ENCODE measurements at regions not wholly inside any gene's neighbourhood (a gene's known extent, or its start where the extent isn't known, plus 50 kb on each side); places are given as distances from the start of the nearest gene placed in this dataset.
"Not testable (repeated sequence)": the region's sequence is repeated elsewhere in the genome, so short reads cannot be mapped to it uniquely, and the experiment has no call there.

DNA sequence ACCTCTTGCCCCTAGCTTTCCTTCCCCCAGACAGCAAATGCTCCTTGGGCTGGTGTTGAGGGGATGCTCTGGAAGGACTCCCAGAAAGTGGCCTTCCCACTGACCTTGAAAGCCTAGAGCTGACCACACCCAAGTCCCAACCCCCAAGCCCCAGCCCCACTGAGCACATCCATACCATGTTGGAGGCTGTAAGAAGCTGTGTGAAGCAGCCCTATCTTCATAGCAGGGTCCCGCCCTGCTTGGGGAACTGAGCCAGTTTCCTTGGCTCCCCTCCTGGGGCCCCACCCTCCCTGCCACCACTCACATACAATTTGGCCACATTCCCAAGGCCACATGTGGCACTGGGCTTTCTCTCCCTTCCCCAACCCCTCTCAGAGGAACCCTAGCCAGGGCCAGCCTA, 72.3 kb upstream of the CACUL1 start:
- H3K9me3 ChIP-seq, result no peaks in the 10 kb centered on the region
- peaks cover 0 to 2% of the 10 kb centered on the region in 2 donors for H3K4me1 ChIP-seq
- intact Hi-C loops (cut with DNase I), result no loop called here
- no peak for DNase-seq
- H3K27me3 ChIP-seq, result no peaks in the 10 kb centered on the region
- no peaks in the 10 kb centered on the region for H3K36me3 ChIP-seq
- H3K27ac ChIP-seq, result no peak overlapping the region
- no peak for TF ChIP-seq POLR2A (IDR thresholded peaks at IDR 0.05)
- TF ChIP-seq, protein P1, sequence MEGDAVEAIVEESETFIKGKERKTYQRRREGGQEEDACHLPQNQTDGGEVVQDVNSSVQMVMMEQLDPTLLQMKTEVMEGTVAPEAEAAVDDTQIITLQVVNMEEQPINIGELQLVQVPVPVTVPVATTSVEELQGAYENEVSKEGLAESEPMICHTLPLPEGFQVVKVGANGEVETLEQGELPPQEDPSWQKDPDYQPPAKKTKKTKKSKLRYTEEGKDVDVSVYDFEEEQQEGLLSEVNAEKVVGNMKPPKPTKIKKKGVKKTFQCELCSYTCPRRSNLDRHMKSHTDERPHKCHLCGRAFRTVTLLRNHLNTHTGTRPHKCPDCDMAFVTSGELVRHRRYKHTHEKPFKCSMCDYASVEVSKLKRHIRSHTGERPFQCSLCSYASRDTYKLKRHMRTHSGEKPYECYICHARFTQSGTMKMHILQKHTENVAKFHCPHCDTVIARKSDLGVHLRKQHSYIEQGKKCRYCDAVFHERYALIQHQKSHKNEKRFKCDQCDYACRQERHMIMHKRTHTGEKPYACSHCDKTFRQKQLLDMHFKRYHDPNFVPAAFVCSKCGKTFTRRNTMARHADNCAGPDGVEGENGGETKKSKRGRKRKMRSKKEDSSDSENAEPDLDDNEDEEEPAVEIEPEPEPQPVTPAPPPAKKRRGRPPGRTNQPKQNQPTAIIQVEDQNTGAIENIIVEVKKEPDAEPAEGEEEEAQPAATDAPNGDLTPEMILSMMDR (IDR thresholded peaks at IDR 0.05), result no peak
- WGBS, 2 donors, result 20 to 100% methylated on average over 1 of the region's 1 CpG
- H3K4me3 ChIP-seq (replicated peaks in 1 of 3), result no peak overlapping the region

DNA sequence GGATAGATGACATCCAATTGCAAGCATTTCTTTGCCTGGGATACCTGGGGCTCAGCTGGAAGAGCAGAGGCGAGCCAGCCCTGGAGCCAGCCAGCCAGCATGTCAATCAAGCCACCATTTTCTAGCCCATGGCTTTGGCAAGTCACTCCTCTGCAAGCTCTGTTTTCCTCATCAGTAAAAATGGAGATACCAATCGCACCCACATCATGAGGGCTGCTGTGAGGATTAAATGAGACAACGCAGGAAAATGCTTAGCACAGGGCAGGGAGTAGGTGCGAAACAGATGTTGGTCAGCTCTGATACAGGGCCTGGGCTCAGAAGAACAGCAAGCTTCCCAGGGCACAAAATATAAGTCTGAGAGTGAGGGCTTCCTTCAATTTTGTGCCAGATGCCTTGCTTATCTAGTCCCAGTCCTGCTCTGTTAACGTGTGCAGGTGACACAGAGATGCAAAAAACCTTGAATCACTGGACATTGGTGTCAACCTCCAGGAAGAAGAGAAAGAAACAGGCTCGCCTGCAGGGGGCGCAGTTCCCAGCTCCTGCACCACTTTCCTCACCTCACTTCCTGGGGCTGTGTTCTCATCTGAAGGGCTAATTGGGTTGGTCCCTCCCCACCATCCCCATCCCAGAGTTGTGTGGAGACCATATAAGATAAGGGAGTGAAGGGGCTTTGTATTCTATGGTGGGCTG, 72.8 kb upstream of the CACUL1 start:
- Histone ChIP-seq H3K36me3 (no peaks in the 10 kb centered on the region), H3K27me3 (no peaks in the 10 kb centered on the region), H3K27ac (no peak overlapping the region), H3K4me3 (replicated peaks in 1 of 3) (no peak overlapping the region), H3K9me3 (no peaks in the 10 kb centered on the region), H3K4me1 (peaks cover 0 to 6% of the 10 kb centered on the region in 2 donors)
- DNase-seq, result no peak
- no peak for TF ChIP-seq POLR2A (IDR thresholded peaks at IDR 0.05)
- TF ChIP-seq, protein P1 (IDR thresholded peaks at IDR 0.05), result no peak
- WGBS, 2 donors, result 90 to 92% methylated on average over 7 of the region's 7 CpGs
- intact Hi-C loops (cut with DNase I), result no loop called here

DNA sequence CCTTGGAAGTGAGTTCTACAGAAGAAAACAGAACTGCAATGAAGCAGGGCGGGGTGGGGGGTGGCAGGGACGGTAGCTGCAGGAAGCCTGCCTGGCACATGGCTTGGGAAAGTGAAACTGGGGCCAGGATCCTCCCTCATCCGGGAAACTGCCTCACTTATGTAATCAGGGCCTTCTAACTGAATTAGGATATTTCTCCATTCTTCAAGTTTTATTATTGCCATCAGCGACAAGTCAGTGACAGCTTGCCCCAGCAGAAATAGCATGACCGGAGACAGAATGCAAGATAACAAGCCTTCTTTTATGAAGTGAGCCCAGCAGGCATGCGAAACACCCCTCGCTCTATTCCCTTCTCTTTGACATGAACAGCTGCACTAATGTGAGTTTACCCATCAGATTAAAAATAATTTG, 77.5 kb upstream of the CACUL1 start:
- peaks cover 0 to 16% of the 10 kb centered on the region in 2 donors for H3K4me1 ChIP-seq
- 62 to 65% methylated on average over 7 of the region's 7 CpGs for WGBS, 2 donors
- TF ChIP-seq, protein P1 (IDR thresholded peaks at IDR 0.05), result no peak
- no peak for TF ChIP-seq POLR2A (IDR thresholded peaks at IDR 0.05)
- no peaks in the 10 kb centered on the region for H3K36me3 ChIP-seq
- peak; percentile 33 to 46 for DNase-seq
- H3K4me3 ChIP-seq (replicated peaks in 1 of 3), result no peak overlapping the region
- H3K9me3 ChIP-seq, result no peaks in the 10 kb centered on the region
- intact Hi-C loops (cut with DNase I), result no loop called here
- no peaks in the 10 kb centered on the region for H3K27me3 ChIP-seq
- H3K27ac ChIP-seq, result no peak overlapping the region

DNA sequence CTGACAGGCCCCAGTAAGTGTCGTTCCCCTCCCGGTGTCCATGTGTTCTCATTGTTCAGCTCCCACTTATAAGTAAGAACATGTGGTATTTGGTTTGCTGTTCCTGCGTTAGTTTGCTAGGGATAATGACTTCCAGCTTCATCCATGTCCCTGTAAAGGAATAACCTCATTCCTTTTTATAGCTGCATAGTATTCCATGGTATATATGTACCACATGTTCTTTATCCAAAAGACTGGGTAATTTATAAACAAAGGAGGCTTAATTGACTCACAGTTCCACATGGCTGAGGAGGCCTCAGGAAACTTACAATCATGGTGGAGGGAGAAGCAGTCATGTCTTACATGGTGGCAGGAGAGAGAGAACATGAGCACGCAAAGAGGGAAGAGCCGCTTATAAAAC, 79.6 kb upstream of the CACUL1 start:
- 72 to 92% methylated on average over 4 to 5 of the region's 5 CpGs for WGBS, 2 donors
- H3K27ac ChIP-seq; H3K4me3 ChIP-seq (replicated peaks in 1 of 3); H3K36me3 ChIP-seq; H3K9me3 ChIP-seq; intact Hi-C loops (cut with DNase I); H3K27me3 ChIP-seq; DNase-seq: not testable (repeated sequence)
- H3K4me1 ChIP-seq, result peaks cover 0 to 16% of the 10 kb centered on the region in 2 donors

DNA sequence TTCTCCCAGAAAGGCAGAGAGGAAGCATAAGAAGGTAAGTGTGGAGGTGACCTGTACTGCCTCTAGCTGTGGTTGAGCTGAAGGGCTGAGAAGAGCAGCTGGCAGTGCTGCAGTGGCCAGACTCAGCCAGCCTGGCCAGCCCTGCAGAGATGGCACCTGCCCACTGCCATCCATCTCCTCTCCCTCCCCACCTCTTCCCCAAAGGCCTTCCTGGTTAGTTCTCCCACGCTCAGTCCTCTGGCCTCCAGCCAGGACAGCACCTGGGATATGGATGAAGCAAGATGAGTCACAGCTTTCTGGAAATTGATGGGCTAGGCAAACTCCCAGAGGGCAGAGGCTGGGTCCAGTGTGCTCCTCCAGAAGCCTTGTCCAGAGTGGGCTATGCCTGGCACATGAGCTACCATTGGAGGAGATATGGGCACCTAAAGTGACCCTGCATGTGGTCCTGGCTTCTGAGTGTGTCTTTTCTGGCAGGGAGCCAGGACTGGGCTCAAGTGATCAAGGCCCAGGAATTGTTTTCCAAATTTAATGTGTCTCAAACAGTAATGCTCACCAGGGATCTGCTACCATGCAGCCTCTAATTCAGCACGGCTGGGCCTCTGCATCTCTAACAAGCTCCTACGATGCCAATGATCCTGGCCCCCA, 81.0 kb upstream of the CACUL1 start:
- WGBS, 2 donors, result 63 to 70% methylated on average over 3 of the region's 3 CpGs
- DNase-seq, result peak; percentile 78 to 83

More for the DNA sequence above, 81.0 kb upstream of the CACUL1 start:
- Histone ChIP-seq H3K27me3 (no peaks in the 10 kb centered on the region), H3K4me3 (replicated peaks in 1 of 3) (no peak overlapping the region), H3K27ac (peak overlapping the region in 1 of 3 donors; percentile 4), H3K9me3 (no peaks in the 10 kb centered on the region), H3K36me3 (no peaks in the 10 kb centered on the region), H3K4me1 (peaks cover 0 to 16% of the 10 kb centered on the region in 2 donors)
- intact Hi-C loops (cut with DNase I), result no loop called here
- TF ChIP-seq, protein P1 (IDR thresholded peaks at IDR 0.05), result no peak
- TF ChIP-seq POLR2A (IDR thresholded peaks at IDR 0.05), result no peak

All from thyroid gland (tissue), 4 donors.